HepG2 (cell line): ENCODE measurements at regions not wholly inside any gene's neighbourhood (a gene's known extent, or its start where the extent isn't known, plus 50 kb on each side); places are given as distances from the start of the nearest gene placed in this dataset.

Experiments
- ATAC-seq: fragments of 200-7000 bp; cut with Tn5 transposase; 3 replicates; pipeline ENCODE4 v1.9.1; 2020; ENCODE audit warnings: mild to moderate bottlenecking, moderate library complexity
- BruUV-seq: library from RNA; stranded (reverse); fragments of 400-500 nt; replicated peaks from 2 replicates; lab custom pipeline; 2021; lab: Mats Ljungman, UMichigan
- CTCF ChIA-PET: fragments of 300-600 bp; formaldehyde crosslinking; extraction: SDS; loops from one replicate; lab custom pipeline; 2021; ENCODE audit warnings: low total read pairs, inconsistent platforms, low intra/inter-chr PET ratio; lab: Yijun Ruan, JAX
- POLR2A ChIA-PET: fragments of 350-600 bp; sonication (Branson Sonifier 250); formaldehyde crosslinking; loops from one replicate; lab custom pipeline; 2020; ENCODE audit warnings: antibody characterized with exemption, inconsistent platforms; lab: Yijun Ruan, JAX
- DNase-seq: peaks from one replicate; pipeline ENCODE4 v3.0.0-alpha.2; 2015; ENCODE audit warnings: low spot score
- FAIRE-seq: peaks from 3 replicates; lab custom pipeline; 2011; peaks lifted over from hg19 to GRCh38; lab: Jason Lieb, UNC
- H2AFZ ChIP-seq: one replicate; pipeline ENCODE4 v1.6.1; 2011; ENCODE audit warnings: low read length, inconsistent platforms
- H3K27ac ChIP-seq: fragments of 300-600 bp; 3 replicates; pipeline ENCODE4 v1.8.0; 2011; ENCODE audit warnings: mixed run types, mild to moderate bottlenecking, mixed read lengths, low read length, inconsistent platforms; ENCODE audit not compliant: insufficient read depth; ENCODE audit errors: extremely low read length
- H3K27me3 ChIP-seq, 2 experiments: fragments of 200-600 bp in 1 of 2; 2 replicates in 1 of 2; 3 replicates in 1 of 2; pipeline versions ENCODE4 v1.6.0 to v1.8.0; 2011; ENCODE audit warnings: low read length in 2 of 2, mild to moderate bottlenecking in 2 of 2, moderate library complexity in 2 of 2, inconsistent platforms in 1 of 2; ENCODE audit not compliant: insufficient read depth in 2 of 2, control insufficient read depth in 1 of 2
- H3K36me3 ChIP-seq, 2 experiments: fragments of 200-600 bp in 1 of 2; replicated peaks in 1 of 2; 2 replicates in 1 of 2; 3 replicates in 1 of 2; pipeline versions ENCODE4 v1.5.1 to v1.8.0; 2011; ENCODE audit warnings: low read length in 2 of 2, inconsistent platforms in 1 of 2; ENCODE audit not compliant: insufficient read depth in 2 of 2, control insufficient read depth in 1 of 2
- H3K4me1 ChIP-seq: 2 replicates; pipeline ENCODE4 v1.5.1; 2012; ENCODE audit warnings: low read length, inconsistent platforms; ENCODE audit not compliant: insufficient read depth
- H3K4me2 ChIP-seq: 2 replicates; pipeline ENCODE4 v1.6.0; 2011; ENCODE audit warnings: low read depth, low read length, inconsistent platforms
- H3K4me3 ChIP-seq, 3 experiments: fragments of 200-600 bp in 1 of 3; sonication (generic), shearing (Covaris generic) in 1 of 3; replicated peaks in 1 of 3; 2 replicates each; pipeline ENCODE4 v1.5.1; 2011 to 2016; ENCODE audit warnings: low read length in 3 of 3, inconsistent platforms in 2 of 3, low read depth in 2 of 3, mild to moderate bottlenecking in 2 of 3, control low read depth in 1 of 3, mixed read lengths in 1 of 3; ENCODE audit not compliant: insufficient read depth in 1 of 3
- H3K79me2 ChIP-seq: one replicate; pipeline ENCODE4 v1.6.1; 2011; ENCODE audit warnings: low read length, inconsistent platforms; ENCODE audit not compliant: insufficient read depth
- H3K9ac ChIP-seq: 2 replicates; pipeline ENCODE4 v1.6.0; 2011; ENCODE audit warnings: mild to moderate bottlenecking, low read depth, low read length, inconsistent platforms; ENCODE audit not compliant: insufficient read depth
- H3K9me3 ChIP-seq: 2 replicates; pipeline ENCODE4 v1.5.1; 2012; ENCODE audit warnings: mild to moderate bottlenecking, low read length
- H4K20me1 ChIP-seq: 2 replicates; pipeline ENCODE4 v1.6.0; 2011; ENCODE audit warnings: inconsistent platforms, mild to moderate bottlenecking, low read length, moderate library complexity; ENCODE audit not compliant: insufficient read depth
- GABPB1 ChIP-seq: IDR thresholded peaks from 2 replicates; pipeline ENCODE4 v1.6.1; 2016; ENCODE audit warnings: mild to moderate bottlenecking, missing genetic modification reagents, moderate library complexity, missing compliant biosample characterization
- PLSCR1 ChIP-seq: sonication (generic); formaldehyde crosslinking; IDR thresholded peaks from 2 replicates; pipeline ENCODE4 v1.5.0; 2020; ENCODE audit warnings: missing genetic modification reagents, mild to moderate bottlenecking, borderline replicate concordance
- SP2 ChIP-seq: sonication (generic); formaldehyde crosslinking; IDR thresholded peaks from 2 replicates; pipeline ENCODE4 v1.5.1; 2020; ENCODE audit warnings: mild to moderate bottlenecking, missing genetic modification reagents
- SYNCRIP ChIP-seq: fragments of 200-400 bp; formaldehyde crosslinking; IDR thresholded peaks from 2 replicates; pipeline ENCODE4 v1.6.1; 2018; ENCODE audit warnings: mild to moderate bottlenecking, low read depth, low read length; ENCODE audit not compliant: insufficient read depth
- U2AF2 ChIP-seq: fragments of 200-400 bp; formaldehyde crosslinking; IDR thresholded peaks from 2 replicates; pipeline ENCODE4 v1.6.1; 2017; ENCODE audit warnings: low read depth, mild to moderate bottlenecking, low read length
- XBP1 ChIP-seq: sonication (generic); formaldehyde crosslinking; IDR thresholded peaks from 2 replicates; pipeline ENCODE4 v1.5.0; 2020; ENCODE audit warnings: missing genetic modification reagents
- ZBTB40 ChIP-seq, 2 experiments: fragments of 450-650 bp in 1 of 2; sonication (generic) in 1 of 2; formaldehyde crosslinking in 1 of 2; IDR thresholded peaks; 2 replicates each; pipeline versions ENCODE4 v1.6.1 to v1.8.0; 2016 to 2022; ENCODE audit warnings: antibody characterized with exemption in 1 of 2, mild to moderate bottlenecking in 1 of 2, missing genetic modification reagents in 1 of 2
- ZBTB49 ChIP-seq: sonication (generic); formaldehyde crosslinking; IDR thresholded peaks from 2 replicates; pipeline ENCODE4 v1.4.0; 2020; ENCODE audit warnings: missing genetic modification reagents, borderline replicate concordance
- ZFAT ChIP-seq: sonication (generic); formaldehyde crosslinking; conservative IDR thresholded peaks from 2 replicates; pipeline ENCODE4 v1.8.1; 2023; ENCODE audit warnings: missing genetic modification reagents, inconsistent platforms
- WGBS: methylation state at CpG from one replicate; pipeline ENCODE4 v1.1.6; 2017; ENCODE audit warnings: low lambda C conversion rate; 5-methylcytosine and 5-hydroxymethylcytosine counted together
- in situ Hi-C: cut with HindIII; loops from 2 replicates; pipeline ENCODE4 v1.10.0; 2017; ENCODE audit warnings: low pct_unique_long_range_greater_than_20kb; ENCODE audit not compliant: extremely low pct_ligation_motif_present
- intact Hi-C: fragments of 100-400 bp; cut with micrococcal nuclease; formaldehyde crosslinking; loops from one replicate; pipeline ENCODE4 v1.10.0; 2022; ENCODE audit not compliant: unreplicated experiment

- no peak for TF ChIP-seq ZBTB49 (CRISPR knock-in tag)
- no peak for TF ChIP-seq GABPB1 (CRISPR knock-in tag)
These were observed 180.7 kb upstream of the CXCR4 start (continued) for GRCh38 chr2:136298631-136299030.

GRCh38 chr2:136297994-136298393, 180.0 kb upstream of the CXCR4 start:
- POLR2A ChIA-PET, result no interaction called here
- intact Hi-C loops, result no loop called here
- Histone ChIP-seq H3K4me2 (no peak overlapping the region), H3K27me3 (peaks cover 0 to 3% of the 10 kb centered on the region in 2 experiments; a peak in 1 of 5 replicates), H2AFZ (no peak overlapping the region), H3K79me2 (no peaks in the 10 kb centered on the region), H3K9me3 (no peaks in the 10 kb centered on the region), H3K4me1 (no peaks in the 10 kb centered on the region), H4K20me1 (no peaks in the 10 kb centered on the region), H3K27ac (no peak overlapping the region), H3K9ac (no peak overlapping the region), H3K36me3 (no peaks in the 10 kb centered on the region), H3K4me3 (no peak overlapping the region)
- FAIRE-seq, result no peak
- no peak for ATAC-seq
- WGBS, result 33% methylated on average over 4 of the region's 4 CpGs
- DNase-seq, result no peak
- no TSS peak for BruUV-seq
- CTCF ChIA-PET, result no interaction called here
- in situ Hi-C loops, result no loop called here
- TF ChIP-seq PLSCR1 (CRISPR knock-in tag), result no peak
- no peak for TF ChIP-seq SYNCRIP
- TF ChIP-seq U2AF2, result no peak
- no peak for TF ChIP-seq XBP1
- TF ChIP-seq ZFAT, result no peak
- TF ChIP-seq ZBTB40 (IDR thresholded peaks at IDR 0.05), result no peak
- no peak for TF ChIP-seq ZBTB40 (CRISPR knock-in tag; IDR thresholded peaks at IDR 0.05)
- TF ChIP-seq SP2, result no peak
